ENCODE measurements at regions not wholly inside any gene's neighbourhood (a gene's known extent, or its start where the extent isn't known, plus 50 kb on each side); places are given as distances from the start of the nearest gene placed in this dataset.

DNA sequence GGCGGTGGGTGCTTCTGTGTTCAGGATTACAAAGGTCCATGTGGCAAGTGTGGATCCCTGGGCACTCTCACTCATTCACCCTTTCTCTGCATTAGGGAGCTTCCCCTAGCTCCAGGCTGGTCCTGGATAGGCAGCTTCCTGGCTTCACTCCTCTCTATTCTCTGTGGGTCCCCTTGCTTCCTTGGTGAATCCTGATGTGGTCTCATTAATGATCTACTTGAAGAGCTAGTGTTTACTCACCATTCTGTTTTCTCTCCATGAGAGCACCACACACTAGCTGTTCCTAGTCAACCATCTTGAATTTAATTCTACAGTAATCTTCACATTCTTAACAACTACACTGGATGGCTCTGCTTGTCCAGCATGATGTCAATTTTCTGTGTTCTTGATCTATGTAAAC, 90.0 kb upstream of the PLPPR1 start:
- no peak for TF ChIP-seq JUND (IDR thresholded peaks at IDR 0.05; ENCODE audit: low read depth)

DNA sequence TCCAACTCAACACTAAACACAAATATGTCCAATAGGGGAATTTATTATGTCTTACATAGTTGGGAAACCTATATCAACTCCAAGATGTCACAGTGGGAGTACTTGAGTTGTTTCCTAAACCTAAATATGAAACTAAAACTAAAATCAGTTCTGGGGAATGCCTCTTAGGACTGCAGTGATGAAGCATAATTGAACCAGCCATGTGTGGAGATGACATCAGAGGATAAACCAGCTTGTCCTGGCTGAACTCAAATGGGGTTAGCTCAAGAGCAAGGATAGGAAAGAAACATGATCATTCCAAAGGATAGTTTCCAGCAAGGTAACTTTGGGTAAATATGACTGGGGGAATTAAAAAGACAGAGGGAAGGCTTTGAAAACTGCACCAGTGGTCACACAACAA, 88.9 kb upstream of the PLPPR1 start:
- no peak for TF ChIP-seq JUND (IDR thresholded peaks at IDR 0.05; ENCODE audit: low read depth)
- in situ Hi-C loops (cut with HindIII; ENCODE audit: low pct_unique_long_range_greater_than_20kb, low sequenced_read_pairs), result no loop called here
- no peak for DNase-seq (ENCODE audit: low read depth in 1 of 2, low spot score in 1 of 2)

More for the DNA sequence above, 90.0 kb upstream of the PLPPR1 start:
- in situ Hi-C loops (cut with HindIII; ENCODE audit: low pct_unique_long_range_greater_than_20kb, low sequenced_read_pairs), result no loop called here
- no peak for DNase-seq (ENCODE audit: low read depth in 1 of 2, low spot score in 1 of 2)

DNA sequence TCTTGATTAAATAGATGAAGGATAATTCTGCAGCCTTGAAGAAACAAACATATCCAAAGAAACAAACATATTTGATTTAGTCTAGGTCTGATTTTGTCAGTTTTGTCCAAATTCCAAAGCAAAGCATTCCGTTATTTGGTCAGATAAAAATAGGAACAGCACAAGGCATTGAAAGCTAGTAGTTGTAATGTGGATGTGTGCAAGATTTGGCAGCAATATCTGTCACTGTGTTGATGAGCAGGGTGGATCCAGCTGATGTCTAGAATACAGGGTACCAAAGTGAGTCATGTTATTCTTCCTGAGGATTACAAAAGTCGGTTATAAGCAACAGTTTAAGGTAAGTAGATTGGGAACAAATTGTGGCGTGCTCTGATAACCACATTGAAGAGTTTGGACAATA, 69.3 kb upstream of the PLPPR1 start:
- no peak for DNase-seq (ENCODE audit: low read depth in 1 of 2, low spot score in 1 of 2)
- in situ Hi-C loops (cut with HindIII; ENCODE audit: low pct_unique_long_range_greater_than_20kb, low sequenced_read_pairs), result no loop called here
- no peak for TF ChIP-seq JUND (IDR thresholded peaks at IDR 0.05; ENCODE audit: low read depth)
